ENCODE measurements at regions not wholly inside any gene's neighbourhood (a gene's known extent, or its start where the extent isn't known, plus 50 kb on each side); places are given as distances from the start of the nearest gene placed in this dataset.
A peak's percentile ranks its signal among the peaks of the same experiment; 100 is the strongest.

DNA sequence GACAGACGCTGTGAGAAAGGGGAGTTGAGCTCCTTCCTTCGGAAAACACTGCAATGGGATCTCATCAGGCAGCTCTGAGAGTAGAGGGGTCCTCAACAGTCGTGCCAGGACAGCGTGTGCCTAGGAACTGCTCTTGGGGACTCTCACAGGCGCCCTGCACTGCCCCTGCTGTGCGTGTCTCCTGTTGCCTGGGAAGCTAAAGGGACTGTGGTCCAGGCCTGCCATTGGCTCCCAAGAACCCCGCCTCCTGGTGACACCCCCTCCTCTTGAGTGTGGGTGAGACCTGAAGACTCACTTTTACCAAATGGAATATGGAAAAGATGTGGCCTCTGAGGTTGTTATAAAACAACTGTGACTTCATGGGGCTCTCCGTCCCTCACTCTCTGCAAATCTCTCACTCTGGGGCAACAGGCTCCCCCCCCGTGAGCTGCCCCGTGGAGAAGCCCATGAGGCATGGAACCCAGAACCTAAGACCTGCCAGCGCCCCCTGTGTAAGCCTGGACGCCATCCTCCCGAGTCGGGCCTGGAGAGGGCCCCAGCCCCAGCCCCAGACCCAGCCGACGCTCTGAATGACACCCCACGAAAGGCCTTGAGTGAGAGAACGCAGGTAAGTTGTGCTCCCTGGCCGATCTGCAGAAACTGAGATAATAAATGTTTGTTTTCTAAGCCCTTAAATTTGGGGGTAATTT is 302.7 kb downstream of the FGF9 start:
- H3K18ac ChIP-seq (ENCODE audit: extremely low read depth, low read length), result no peak overlapping the region
- H4K20me1 ChIP-seq (replicated peaks in 1 of 2; ENCODE audit: control insufficient read depth in 1 of 2, insufficient read depth in 2 of 2, low read length in 2 of 2), result peaks cover 0 to 7% of the 10 kb centered on the region in 2 experiments
- POLR2A ChIA-PET (ENCODE audit: partially characterized antibody), result no interaction called here
- 86% methylated on average over 18 of the region's 19 CpGs; no CpG with 5 or more reads in 1 of the 2 experiments for WGBS, 2 experiments (ENCODE audit: extremely low coverage in 1 of 2, insufficient coverage in 1 of 2, insufficient read length in 1 of 2, insufficient replicate concordance in 2 of 2, low coverage in 1 of 2, low lambda C conversion rate in 2 of 2, missing lambda C conversion rate in 1 of 2)
- no peak overlapping the region for H4K5ac ChIP-seq (ENCODE audit: insufficient read length, low read depth, low read length)
- H2BK5ac ChIP-seq (ENCODE audit: low read depth, low read length), result no peak overlapping the region
- TF ChIP-seq POLR2AphosphoS5 (IDR thresholded peaks at IDR 0.05; ENCODE audit: low read depth, low read length), result no peak
- TF ChIP-seq JUND (IDR thresholded peaks at IDR 0.05; ENCODE audit: low read length), result no peak
- no peak for TF ChIP-seq SIRT6 (IDR thresholded peaks at IDR 0.05; ENCODE audit: low read length)
- no peak for TF ChIP-seq TAF7 (optimal IDR thresholded peaks at IDR 0.05; ENCODE audit: borderline replicate concordance, low read depth, low read length)
- TF ChIP-seq CHD2 (IDR thresholded peaks at IDR 0.05; ENCODE audit: low read length), result no peak
- TF ChIP-seq ZNF274 (IDR thresholded peaks at IDR 0.05; ENCODE audit: borderline replicate concordance, extremely low read depth, low read length), result no peak
- TF ChIP-seq SRF (IDR thresholded peaks at IDR 0.05; ENCODE audit: low read depth, low read length), result no peak
- no peak for TF ChIP-seq SUZ12 (IDR thresholded peaks at IDR 0.05; ENCODE audit: low read length)
- TF ChIP-seq POU5F1 (IDR thresholded peaks at IDR 0.05; ENCODE audit: low read depth, low read length), result no peak
- TF ChIP-seq RFX5 (IDR thresholded peaks at IDR 0.05; ENCODE audit: borderline replicate concordance, low read depth, low read length), result no peak
- TF ChIP-seq KDM1A (IDR thresholded peaks at IDR 0.05; ENCODE audit: borderline replicate concordance, low read length), result no peak
- TF ChIP-seq NANOG (IDR thresholded peaks at IDR 0.05; ENCODE audit: insufficient read depth, low read depth, low read length, poor library complexity, severe bottlenecking), result no peak
- H3K36me3 ChIP-seq (ENCODE audit: control insufficient read depth in 2 of 4, insufficient read depth in 4 of 4, low read length in 3 of 4), result no peaks in the 10 kb centered on the region
- no peak overlapping the region for H2AK5ac ChIP-seq (ENCODE audit: low read depth, low read length)
- no peak overlapping the region for H2BK12ac ChIP-seq (ENCODE audit: low read depth, low read length)
- H3K4me1 ChIP-seq (replicated peaks in 1 of 4; ENCODE audit: control insufficient read depth in 3 of 4, insufficient read depth in 4 of 4, low read length in 3 of 4), result peaks cover 0 to 3% (median 0%) of the 10 kb centered on the region in 4 experiments; a peak in 1 of 7 replicates
- H4K91ac ChIP-seq (replicated peaks; ENCODE audit: insufficient read length, low read length), result no peak overlapping the region
- no peak overlapping the region for H3K56ac ChIP-seq (replicated peaks; ENCODE audit: insufficient read length, low read depth, low read length)
- no peak overlapping the region for H2BK15ac ChIP-seq (ENCODE audit: low read length)
- no peaks in the 10 kb centered on the region for H3K79me1 ChIP-seq (ENCODE audit: low read depth, low read length)
- H2BK20ac ChIP-seq (ENCODE audit: low read length), result no peak overlapping the region
- H3K27ac ChIP-seq (ENCODE audit: low read depth, low read length), result no peak overlapping the region
- no peak overlapping the region for H3K23ac ChIP-seq (ENCODE audit: insufficient read length)
- no peaks in the 10 kb centered on the region for H3K79me2 ChIP-seq (ENCODE audit: control insufficient read depth in 1 of 2, insufficient read depth in 2 of 2, low read length in 2 of 2)
- DNase-seq (ENCODE audit: low read depth in 1 of 2, low spot score in 2 of 2), result no peak
- H3K4me2 ChIP-seq (ENCODE audit: insufficient read depth in 1 of 2, low read depth in 2 of 2, low read length in 2 of 2), result no peak overlapping the region
- H4K8ac ChIP-seq (ENCODE audit: extremely low read depth, insufficient read depth, low read length), result no peak overlapping the region
- H2AFZ ChIP-seq (ENCODE audit: low read length), result peak overlapping the region; percentile 62; the same call in 1 of the 2 replicates
- FAIRE-seq, result no peak
- H3K9ac ChIP-seq (replicated peaks in 1 of 4; ENCODE audit: extremely low read depth in 1 of 4, low read depth in 3 of 4, low read length in 3 of 4), result no peak overlapping the region
- no peaks in the 10 kb centered on the region for H3K9me3 ChIP-seq (ENCODE audit: insufficient read depth in 2 of 2, low read depth in 1 of 2, low read length in 1 of 2)
- CTCF ChIA-PET (ENCODE audit: partially characterized antibody), result interaction anchor here (1.0 to 1.7 kb wide), 3 partner anchors 9 to 768 kb away, joined by 3 to 4 read pairs (median 3); no protein-coding TSS in a partner anchor
- no peak overlapping the region for H3K4ac ChIP-seq (replicated peaks; ENCODE audit: insufficient read length, low read depth, low read length)
- no peak overlapping the region for H3K14ac ChIP-seq (ENCODE audit: insufficient read length)
- H3K23me2 ChIP-seq (ENCODE audit: low read depth, low read length), result peaks cover 14% of the 10 kb centered on the region; the same call in 1 of the 2 replicates
- no peak overlapping the region for H3K4me3 ChIP-seq (ENCODE audit: extremely low read depth in 1 of 4, insufficient read depth in 2 of 4, low read depth in 3 of 4, low read length in 4 of 4)
- no peaks in the 10 kb centered on the region for H3K27me3 ChIP-seq (replicated peaks in 1 of 4; ENCODE audit: control insufficient read depth in 3 of 4, extremely low read depth in 1 of 4, insufficient read depth in 3 of 4, low read length in 3 of 4)
- no peak overlapping the region for H2BK120ac ChIP-seq (replicated peaks; ENCODE audit: low read depth, low read length)
